Epithelial cell of proximal tubule (primary cell): ENCODE measurements at regions not wholly inside any gene's neighbourhood (a gene's known extent, or its start where the extent isn't known, plus 50 kb on each side); places are given as distances from the start of the nearest gene placed in this dataset.

Experiments
- DNase-seq: peaks from one replicate; pipeline ENCODE4 v3.0.0-alpha.2; 2011; ENCODE audit warnings: low read depth
- H3K4me3 ChIP-seq: 2 replicates; pipeline ENCODE4 v1.5.1; 2011; ENCODE audit warnings: low read depth, mild to moderate bottlenecking, low read length
- CTCF ChIP-seq: conservative IDR thresholded peaks from 2 replicates; pipeline ENCODE4 v1.5.1; 2012; ENCODE audit warnings: low read depth, mild to moderate bottlenecking, low read length

DNA sequence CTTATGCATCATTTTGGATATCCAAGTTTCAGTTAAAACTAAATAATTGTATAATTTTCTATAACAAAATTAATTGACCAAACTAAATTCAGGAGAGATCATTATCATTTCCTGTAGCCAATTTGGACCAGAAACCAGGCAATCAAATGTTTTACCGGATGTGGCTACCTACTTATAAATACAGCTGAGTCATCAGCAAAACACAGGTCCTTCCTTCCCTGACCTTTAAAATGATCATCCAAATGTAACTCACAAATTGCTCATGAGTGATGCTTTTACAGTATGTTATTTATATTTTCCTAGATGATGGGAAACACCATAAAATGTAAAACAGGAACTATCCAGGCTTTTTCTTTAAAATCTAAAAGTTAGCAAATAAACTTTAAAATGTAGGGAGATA lies 133.7 kb downstream of the CBLN2 start:
- no peak for TF ChIP-seq CTCF
- DNase-seq = no peak
- no peak overlapping the region for H3K4me3 ChIP-seq

DNA sequence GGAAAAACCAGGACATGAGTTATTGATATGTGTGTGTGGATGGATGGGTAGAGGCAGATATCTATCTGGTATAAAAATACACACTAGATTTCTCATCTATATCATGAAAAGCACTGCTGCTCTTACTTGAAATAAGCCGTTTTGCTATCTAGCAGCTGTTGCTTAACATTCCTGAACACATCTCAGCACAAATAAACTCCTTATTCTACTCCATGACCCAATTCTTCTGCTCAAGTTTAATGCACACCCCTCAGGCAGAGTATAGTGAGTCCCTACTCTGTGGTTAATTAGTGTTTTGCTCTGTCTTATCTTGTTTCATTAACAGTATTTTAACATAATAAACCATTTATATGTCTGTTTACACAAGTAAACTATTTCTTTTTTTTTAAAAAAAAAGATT lies 134.2 kb downstream of the CBLN2 start:
- no peak overlapping the region for H3K4me3 ChIP-seq
- DNase-seq = no peak
- TF ChIP-seq CTCF = no peak

DNA sequence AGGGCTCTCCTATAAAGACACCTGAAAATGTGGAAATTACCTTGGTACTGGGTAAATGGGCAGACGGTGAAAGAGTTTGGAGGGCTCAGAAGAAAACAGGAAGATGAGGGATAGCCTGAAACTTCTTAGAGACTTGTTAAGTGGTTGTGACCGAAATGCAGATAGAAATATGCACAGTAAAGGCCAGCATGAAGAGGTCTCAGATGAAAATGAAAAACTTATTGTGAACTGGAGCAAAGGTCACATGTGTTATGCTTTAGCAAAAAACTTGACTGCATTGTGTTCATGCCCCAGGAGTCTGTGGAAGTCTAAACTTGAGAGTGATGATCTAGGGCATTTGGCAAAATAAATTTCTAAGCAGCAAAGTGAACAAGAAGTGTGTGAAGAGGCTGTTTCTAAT lies 137.1 kb downstream of the CBLN2 start:
- TF ChIP-seq CTCF = no peak
- no peak for DNase-seq
- H3K4me3 ChIP-seq = no peak overlapping the region

DNA sequence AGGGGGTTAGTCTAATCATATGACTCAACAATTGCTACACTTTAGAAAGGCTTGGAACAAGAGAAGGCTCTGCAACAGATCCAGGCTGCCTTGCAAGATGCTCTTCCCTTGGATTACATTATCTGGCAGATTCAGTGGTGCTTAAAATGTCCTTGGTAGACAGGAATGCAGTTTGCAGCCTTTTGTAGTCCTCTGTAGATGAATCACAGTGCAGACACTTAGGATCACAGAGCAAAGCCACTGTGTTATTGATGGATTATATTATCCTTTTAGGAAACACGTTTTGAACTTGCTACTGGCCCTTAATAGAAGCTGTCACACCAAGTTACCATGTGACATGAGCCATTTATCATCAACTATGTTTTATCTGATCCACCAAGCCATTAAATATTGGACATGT lies 152.2 kb downstream of the CBLN2 start:
- no peak for DNase-seq
- no peak overlapping the region for H3K4me3 ChIP-seq
- TF ChIP-seq CTCF = no peak

GRCh38 chr18:72391427-72391826 lies 152.7 kb downstream of the CBLN2 start:
- DNase-seq = no peak
- no peak overlapping the region for H3K4me3 ChIP-seq
- no peak for TF ChIP-seq CTCF

GRCh38 chr18:72378016-72378415 lies 166.1 kb downstream of the CBLN2 start:
- no peak overlapping the region for H3K4me3 ChIP-seq
- no peak for DNase-seq
- no peak for TF ChIP-seq CTCF

DNA sequence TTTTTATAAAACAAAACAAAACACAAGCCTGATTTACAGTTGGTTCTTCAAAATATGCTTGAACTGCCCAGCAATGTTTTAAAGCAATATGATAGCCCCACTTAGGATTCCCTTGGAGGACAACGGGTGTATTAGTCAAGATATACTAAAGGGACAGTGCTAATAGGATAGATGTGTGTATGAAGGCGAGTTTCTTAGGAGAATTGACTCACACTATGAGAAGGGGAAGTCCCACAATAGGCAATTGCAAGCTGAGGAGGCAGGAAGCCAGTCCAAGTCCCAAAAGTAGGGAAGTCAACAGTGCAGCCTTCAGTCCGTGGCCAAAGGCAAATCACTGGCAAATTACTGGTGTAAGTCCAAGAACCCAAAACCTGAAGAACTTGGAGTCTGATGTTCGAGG lies 167.9 kb downstream of the CBLN2 start:
- no peak overlapping the region for H3K4me3 ChIP-seq
- no peak for TF ChIP-seq CTCF
- DNase-seq = no peak
